ENCODE measurements at regions not wholly inside any gene's neighbourhood (a gene's known extent, or its start where the extent isn't known, plus 50 kb on each side); places are given as distances from the start of the nearest gene placed in this dataset.
"Not testable (repeated sequence)": the region's sequence is repeated elsewhere in the genome, so short reads cannot be mapped to it uniquely, and the experiment has no call there.

DNA sequence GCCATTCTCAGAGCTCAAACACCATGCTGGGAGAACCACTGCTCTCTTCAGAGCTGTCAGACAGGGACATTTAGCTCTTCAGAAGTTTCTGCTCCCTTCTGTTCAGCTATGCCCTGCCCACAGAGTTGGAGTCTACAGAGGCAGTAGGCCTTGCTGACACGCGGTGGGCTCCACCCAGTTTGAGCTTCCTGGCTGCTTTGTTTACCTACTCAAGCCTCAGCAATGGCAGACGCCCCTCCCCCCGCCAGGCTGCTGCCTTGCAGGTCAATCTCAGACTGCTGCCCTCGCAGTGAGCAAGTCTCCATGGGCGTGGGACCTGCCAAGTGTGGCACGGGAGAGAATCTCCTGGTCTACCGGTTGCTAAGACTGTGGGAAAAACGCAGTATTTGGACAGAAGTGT, 93.8 kb upstream of the ZC3H12A start:
- not testable (repeated sequence) for DNase-seq (ENCODE audit: low spot score)

DNA sequence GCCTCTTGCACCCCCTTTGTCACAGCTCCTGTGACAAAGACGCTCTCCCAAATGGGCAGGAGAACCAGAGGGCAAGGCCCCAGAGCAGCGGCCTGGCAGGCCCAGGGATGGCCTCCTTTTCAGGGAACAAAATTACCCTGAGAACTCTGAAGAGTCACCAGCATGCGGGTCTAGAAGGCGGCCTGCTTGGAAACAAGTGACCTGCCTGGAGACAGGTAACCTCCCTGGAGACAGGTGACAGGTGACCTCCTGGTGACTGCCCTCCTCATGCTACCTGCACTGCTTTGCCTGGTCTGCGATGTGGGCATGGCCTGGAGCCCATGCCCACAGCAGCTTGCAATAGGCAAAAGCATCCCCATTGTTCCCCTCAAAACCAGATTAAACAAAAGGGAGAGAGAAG, 86.5 kb upstream of the ZC3H12A start:
- DNase-seq (ENCODE audit: low spot score), result no peak

DNA sequence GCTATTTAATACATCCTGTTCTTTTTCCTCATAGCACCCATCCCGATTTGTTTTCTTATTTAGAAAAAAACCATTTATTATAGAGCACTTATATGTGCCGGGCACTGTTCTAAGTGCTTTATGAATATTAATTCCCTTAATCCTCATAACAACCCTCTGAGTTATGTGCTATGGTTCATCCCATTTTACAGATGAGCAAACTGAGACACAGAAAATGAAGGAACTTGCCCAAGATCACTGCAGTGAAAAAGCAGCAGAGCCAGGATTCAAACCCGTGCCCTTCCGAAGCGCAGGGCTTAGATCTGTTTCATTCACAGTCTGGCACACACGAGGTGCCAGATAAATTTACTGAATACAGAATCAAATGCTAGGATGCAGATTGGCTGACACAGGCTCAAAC, 85.1 kb upstream of the ZC3H12A start:
- no peak for DNase-seq (ENCODE audit: low spot score)

DNA sequence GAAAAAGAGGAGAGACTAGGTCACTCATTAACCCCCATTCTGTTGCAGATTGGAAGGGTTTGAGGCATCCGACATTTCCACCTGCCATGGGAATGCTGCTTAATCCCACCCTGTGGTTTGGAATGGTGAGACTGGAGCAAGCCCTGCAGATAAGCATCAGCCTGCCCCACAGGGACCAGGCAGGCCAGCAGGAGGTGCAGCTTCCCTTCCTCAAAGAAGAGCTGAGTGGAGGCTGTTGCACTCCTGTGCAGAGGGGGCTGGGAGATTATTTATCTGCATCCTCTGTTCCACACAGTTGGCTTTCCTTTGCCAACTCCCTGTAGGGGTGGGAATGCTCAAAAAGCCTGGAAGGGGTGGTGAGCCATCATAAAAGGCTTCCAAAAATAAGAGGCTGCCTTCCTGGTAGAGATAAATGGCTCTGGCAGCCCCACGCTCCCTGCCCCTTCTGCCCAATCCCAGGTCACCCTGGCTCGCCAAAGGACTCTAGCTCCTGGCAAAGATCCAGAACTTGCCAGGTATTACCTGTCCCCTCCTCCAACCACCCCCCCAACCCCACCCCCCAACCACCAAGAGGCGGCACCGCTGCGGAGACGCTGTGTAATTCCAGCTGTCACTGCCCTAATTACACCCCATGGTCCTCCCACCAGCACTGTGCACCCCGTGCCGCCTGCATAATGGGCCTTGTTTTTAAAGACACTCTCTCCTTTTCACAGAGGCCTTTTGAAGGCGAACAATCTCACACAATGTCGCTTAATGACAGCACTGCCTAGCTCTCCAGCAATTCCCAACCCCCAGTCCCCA, 83.0 kb upstream of the ZC3H12A start:
- no peak for DNase-seq (ENCODE audit: low spot score)

DNA sequence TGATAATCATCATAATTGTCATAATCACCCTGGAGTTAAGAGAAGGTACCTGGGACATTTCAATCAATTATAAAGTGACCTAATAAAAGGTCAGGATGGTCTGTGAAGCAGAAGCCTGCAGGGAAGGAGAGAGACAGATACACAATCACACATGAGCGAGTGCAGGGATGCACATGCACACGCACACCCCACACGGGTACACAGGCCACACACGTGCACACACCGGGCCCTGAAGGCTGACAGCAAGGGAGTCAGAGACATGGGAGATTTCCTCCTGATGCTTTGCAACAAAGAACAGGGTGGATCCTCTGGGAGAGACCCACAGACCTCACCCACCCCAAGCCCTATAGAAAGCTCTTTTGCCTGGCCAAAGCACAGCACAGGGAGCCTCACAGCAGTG, 82.3 kb upstream of the ZC3H12A start:
- DNase-seq (ENCODE audit: low spot score), result no peak

DNA sequence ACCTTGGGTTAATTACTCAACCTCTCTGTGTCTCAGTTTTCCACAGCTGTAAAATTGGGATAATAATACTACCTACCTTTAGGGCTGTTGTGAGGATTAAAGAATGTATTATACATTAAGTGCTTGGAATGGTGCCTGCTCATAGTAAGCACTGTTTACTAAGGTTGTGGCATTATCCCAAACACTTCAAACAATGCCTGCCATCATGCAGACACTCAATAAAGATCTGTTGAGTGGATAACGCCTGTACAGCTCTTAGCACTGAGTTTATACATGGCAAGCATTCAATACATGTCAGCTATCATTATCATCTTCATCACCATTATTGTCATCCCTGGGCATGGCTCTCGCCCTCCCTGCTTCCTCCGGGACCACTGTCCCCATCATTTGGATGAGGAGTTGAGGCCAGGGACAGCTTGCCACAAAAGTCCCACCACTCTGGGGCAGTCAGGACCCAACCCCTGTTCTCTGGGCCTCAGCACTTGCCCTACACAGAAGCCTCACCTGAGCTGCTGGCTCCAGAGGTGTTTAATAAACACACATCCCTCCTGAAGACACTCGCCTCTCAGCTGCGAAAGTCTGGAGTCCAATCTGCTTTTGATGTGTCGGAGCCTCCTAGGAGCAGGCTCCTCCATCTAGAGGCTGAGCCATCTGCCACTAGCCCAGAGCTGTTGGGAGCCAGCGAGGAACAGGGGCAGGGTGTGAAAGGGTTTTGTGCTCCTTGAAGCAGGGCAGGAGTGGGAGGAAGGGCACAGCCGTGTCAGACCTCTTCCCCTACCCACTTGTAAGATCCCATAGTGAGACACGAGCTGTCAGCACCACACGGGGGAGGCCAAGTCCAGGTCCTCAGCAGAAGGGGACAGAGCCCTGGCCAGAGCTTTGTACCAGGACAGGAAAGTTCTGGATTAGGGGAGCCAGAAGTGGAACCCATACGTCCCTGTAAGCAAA, 80.9 kb upstream of the ZC3H12A start:
- DNase-seq (ENCODE audit: low spot score), result no peak

DNA sequence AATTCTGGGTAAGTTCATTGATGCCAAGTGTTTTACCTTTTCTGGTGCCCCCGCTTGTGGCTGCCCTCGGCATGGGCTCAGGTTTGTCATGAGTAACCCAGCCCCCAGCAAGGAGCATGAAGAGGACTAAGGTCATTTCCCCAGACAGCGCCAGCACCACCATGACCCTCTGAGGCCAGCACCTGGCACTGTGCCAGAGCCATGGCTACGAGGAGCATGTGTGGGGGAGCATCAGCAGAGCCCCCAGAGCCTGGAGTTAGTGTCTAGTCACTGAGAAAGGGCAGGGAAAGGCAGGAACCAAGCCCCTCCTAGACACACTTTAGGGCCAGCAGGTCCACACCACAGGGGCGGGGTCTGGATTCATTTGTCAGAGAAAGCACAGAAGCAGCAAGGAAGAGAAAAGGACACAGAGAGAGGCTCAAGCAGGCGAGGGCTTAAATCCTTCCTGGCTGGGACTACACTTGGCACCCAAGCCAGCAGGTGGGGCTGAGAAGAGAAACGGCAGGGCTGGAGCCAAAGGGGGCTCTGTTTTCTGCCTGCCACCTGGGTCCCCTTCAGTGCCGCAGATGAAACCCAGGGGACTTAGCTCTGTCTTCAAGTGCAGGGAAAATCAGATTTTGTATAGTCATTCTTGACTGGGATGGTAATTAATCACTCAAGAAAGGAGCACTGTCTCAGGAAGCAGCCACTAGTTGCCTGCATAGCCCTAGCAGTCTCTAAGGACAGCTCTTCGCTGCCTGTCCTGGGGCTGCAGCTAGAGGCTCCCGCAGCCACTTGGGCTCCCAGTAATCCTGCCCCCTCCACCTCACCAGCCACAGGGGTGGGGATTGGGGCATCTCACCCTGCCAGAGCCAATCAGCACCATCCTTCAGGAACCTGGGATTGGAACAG, 79.6 kb upstream of the ZC3H12A start:
- no peak for DNase-seq (ENCODE audit: low spot score)

GRCh38 chr1:37398096-37398495, 76.3 kb upstream of the ZC3H12A start:
- no peak for DNase-seq (ENCODE audit: low spot score)

- no peak for DNase-seq (ENCODE audit: low spot score)
These were observed 75.2 kb upstream of the ZC3H12A start for GRCh38 chr1:37399205-37399604.

- no peak for DNase-seq (ENCODE audit: low spot score)
These were observed 74.4 kb upstream of the ZC3H12A start for GRCh38 chr1:37399830-37400464.

DNA sequence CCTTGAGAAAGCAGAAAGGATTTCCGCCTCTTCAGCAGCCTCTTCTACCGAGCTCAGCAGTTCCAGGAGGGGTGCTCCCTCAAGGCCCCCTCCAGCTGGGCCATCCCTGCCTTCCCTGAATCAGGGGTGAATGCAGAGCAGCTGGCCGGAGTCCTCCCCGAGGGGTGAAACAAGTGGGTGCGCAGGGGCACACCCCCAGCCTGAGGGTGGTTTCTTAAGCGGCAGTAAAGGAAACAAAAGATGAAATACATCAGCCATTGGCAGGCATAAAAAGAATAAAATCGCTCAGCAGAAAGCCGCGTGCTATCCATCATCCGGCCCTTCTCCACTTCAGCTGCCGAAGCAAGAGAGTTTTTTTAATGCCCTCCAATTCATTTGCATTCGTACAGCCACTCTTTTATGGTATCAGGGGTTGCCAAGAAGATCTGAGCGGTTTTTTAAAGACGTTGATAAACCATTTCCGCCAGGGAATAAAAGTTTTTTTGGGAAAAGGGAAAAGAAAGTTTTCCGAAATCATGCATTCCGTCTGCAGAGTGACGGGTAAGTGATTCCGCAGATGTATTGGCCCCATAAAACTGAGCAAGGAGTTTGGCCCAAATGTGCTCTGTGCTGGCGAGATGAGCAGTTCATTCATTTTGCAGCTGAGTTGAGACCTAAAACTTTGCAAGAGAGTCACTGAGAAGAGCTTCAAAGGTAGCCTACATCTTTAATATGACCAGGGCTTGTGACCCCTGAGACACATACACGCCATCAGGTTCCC, 73.7 kb upstream of the ZC3H12A start:
- DNase-seq (ENCODE audit: low spot score), result no peak

- no peak for DNase-seq (ENCODE audit: low spot score)
These were observed 71.2 kb upstream of the ZC3H12A start for GRCh38 chr1:37403166-37403565.

GRCh38 chr1:37404711-37405110, 69.7 kb upstream of the ZC3H12A start:
- no peak for DNase-seq (ENCODE audit: low spot score)

- DNase-seq (ENCODE audit: low spot score), result no peak
These were observed 64.3 kb upstream of the ZC3H12A start for GRCh38 chr1:37410105-37410504.

DNA sequence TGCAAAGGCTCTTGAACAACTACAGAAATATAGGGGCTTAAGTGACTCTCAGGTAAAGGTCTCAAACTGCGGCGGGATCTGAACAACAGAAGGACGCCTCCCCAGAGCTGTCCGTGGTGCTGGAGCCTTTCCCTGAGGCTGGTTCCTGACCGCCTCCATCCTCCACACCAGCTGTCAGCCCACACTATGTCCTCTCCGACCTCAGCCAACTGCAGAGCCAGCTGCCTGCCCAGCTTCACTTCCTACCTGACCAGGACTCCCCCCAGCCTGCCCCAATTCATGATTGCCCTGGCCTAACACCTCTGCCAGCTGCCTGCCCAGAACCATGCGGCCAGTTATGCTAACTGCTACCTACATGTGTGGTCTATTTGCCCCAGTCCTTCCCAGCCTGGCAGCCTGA, 63.6 kb upstream of the ZC3H12A start:
- DNase-seq (ENCODE audit: low spot score), result peak; percentile 11

- no peak for DNase-seq (ENCODE audit: low spot score)
These were observed 58.7 kb upstream of the ZC3H12A start for GRCh38 chr1:37415611-37416244.

DNA sequence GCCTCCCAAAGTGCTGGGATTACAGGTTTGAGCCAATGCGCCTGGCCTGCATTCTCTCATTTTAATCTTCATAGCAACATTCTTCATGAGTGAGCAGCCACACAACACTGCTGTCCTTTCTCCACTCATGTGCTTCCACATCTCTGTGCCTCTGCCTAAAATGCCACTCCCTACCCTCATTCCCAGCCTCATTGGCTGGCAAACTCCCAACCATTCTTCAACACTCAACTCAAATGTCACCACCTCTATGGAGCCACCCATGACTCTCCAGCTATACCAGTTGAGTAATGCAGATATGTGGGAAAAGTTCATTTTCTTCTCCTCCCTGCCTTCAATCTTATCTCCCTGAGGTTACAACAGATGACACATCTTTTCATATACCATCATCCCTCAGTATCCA, 53.9 kb upstream of the ZC3H12A start:
- DNase-seq (ENCODE audit: low spot score), result no peak

GRCh38 chr1:37423810-37424209, 50.6 kb upstream of the ZC3H12A start:
- no peak for DNase-seq (ENCODE audit: low spot score)

DNA sequence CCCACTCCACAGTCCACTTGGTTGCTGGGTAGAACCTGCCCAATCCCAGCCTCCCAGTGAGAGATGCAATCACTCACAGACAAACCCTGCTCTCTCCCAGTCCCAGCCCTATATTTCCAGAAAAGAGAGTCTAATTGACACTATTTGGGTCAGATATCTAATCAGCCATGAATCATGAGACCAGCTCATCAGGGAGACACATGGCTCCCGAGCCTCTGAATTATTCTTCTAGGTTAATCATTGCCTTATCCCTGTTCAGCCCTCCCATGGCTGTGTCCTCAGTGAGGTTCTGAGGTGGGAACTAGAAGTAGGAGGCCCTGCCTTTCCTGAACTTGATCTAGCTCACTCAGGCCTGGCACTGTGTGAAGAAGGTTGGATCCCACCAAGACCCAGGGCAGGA, 49.9 kb upstream of the ZC3H12A start:
- DNase-seq (ENCODE audit: low spot score), result no peak

Data from umbilical cord (tissue), 1 donor.